Stimulated activated CD4-positive, alpha-beta T cell treated with anti-CD3 and anti-CD28 coated beads, Interleukin-15, amount 100 ng/mL, for 24 hours (primary cell): ENCODE measurements at regions not wholly inside any gene's neighbourhood (a gene's known extent, or its start where the extent isn't known, plus 50 kb on each side); places are given as distances from the start of the nearest gene placed in this dataset.
"Not testable (repeated sequence)": the region's sequence is repeated elsewhere in the genome, so short reads cannot be mapped to it uniquely, and the experiment has no call there.

ENCODE experiments used
- DNase-seq: peaks from one replicate; pipeline ENCODE4 v3.0.0-alpha.2; 2020

DNA sequence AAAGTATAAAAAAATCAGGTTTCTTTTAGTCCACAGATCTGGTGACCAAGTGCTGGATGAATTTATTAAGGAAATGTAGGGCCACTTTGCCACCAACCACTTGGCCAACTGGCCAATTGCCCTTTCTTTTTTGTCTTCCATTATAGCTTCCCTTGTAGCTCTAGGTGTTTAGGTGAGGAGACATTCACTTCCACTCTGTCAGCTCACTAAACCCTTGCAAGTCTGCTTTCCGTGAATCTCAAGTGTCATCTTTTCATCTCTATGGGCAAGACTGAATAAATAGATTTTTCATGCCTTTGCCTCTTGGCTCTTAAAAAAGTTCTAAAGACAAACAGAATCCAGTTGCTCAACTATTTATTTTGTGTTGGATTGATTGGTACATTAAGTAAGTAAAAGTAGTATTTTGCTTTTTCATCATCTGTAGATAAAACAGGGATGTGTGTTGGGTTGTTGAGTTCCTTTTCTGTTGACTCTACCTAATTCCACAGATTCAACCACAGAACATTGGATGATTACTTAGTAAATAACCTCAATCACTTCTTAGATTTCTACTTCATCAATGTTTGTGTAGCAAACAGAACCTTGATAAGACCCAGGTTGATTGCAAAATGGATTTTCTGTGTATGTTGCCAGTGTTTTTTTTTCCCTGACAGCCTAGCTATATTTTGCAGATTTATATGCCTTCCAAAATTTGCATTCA lies 68.1 kb upstream of the GRXCR1 start:
- DNase-seq: no peak

DNA sequence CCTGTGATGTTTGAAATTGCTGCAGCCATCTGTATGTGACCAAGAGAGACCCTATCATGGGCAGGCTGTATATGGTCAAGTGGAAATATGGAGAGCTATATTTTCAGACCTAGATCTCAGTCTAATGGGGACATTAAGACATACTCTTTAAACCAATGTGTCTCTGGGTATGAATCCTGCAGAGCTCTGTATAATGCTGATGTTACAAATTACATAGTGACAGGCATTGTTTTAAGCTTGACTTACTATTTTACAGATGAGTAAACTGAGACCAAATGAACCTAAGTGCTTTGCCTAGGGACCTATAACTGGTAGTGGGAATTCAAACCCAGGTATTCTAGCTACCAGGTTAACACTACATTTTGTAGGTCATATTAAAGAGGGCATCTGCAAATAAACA lies 71.3 kb upstream of the GRXCR1 start:
- no peak for DNase-seq

DNA sequence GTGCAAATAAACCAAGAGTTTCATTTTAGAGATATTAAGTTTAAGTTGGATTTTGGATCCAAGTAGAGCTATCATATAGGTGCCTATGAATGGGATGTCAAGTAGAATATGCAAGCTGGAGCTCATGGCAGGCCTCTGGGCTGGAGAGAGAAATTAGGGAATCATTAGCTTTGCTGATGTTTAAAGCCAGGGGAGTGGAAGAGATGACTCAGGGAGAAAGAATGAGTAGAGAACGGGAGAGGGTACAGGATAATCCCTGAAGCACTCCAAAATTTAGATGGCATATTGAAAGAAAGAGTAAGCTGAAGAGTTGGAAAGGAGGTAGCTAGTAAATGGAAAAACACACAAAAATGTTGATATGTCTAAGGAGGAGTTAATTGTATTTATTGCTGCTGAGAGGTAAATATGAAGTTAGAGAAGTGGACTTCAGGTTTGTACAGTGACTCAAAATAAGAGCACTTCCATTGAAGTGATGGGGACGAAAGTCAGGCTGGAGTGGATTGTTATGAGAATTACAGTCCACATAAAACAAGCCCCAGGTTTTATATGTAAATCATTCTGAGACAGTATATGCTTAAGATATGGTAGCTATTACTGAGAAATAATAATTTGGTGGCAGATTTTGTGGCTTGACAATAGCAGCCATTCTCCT lies 72.5 kb upstream of the GRXCR1 start:
- no peak for DNase-seq

- no peak for DNase-seq
Measured at GRCh38 chr4:42817913-42818312, 74.6 kb upstream of the GRXCR1 start.

DNA sequence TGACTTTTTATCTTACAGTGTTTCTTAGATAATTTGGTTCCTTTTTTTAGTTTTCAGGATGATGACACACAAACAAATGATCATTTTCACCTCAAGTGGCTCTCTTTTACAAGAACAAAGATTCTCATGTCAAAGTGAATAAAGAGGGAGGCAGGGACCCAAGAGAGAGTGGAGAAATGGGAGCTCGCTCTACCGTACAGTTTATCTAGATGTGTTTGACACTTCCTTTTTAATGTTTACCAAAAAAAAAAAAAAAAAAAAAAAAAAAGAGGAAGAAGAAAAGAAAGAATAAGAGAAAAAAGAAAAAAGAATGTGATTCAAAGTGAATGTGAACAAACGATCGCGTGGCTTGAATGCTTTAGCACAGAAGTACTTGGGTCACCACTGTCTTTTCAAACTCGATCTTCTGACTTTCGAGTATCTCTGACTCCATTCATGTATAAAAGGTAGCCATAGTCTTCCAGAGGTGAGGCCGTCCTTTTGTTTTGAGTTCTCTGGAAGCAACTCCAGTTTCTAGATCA lies 75.6 kb upstream of the GRXCR1 start:
- no peak for DNase-seq

DNA sequence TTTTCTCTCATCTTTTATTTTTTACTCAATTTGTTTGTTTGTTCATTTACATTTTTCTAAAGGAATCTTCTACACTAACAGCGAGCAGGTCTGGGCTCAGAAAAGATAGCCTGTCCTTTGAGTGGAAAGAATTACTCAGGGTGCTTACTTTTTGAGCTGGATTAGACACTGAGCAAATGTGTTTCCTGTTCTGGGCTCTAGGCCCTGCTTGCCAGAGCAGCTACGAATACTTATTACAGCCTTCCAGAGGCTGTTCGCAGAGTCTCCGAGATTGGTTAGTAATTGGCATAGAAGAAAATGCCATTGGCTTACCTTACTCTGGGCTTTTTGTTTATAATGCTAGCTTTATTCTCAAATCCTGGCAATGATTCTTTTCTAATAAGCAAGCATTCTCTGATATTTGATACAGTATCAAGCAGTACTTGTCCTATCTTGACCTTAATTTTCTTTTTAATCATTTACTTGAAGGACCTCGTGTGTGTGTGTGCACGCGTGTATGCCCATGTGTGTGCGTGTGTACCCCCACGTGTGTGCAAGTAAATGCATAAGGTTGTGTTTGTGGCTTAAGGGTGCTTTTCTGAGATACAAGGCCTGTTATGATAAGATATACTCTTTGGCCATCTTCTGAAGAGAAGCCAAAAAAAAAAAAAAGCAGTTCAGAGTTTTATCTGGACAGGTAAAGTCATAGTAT lies 76.2 kb upstream of the GRXCR1 start:
- no peak for DNase-seq

DNA sequence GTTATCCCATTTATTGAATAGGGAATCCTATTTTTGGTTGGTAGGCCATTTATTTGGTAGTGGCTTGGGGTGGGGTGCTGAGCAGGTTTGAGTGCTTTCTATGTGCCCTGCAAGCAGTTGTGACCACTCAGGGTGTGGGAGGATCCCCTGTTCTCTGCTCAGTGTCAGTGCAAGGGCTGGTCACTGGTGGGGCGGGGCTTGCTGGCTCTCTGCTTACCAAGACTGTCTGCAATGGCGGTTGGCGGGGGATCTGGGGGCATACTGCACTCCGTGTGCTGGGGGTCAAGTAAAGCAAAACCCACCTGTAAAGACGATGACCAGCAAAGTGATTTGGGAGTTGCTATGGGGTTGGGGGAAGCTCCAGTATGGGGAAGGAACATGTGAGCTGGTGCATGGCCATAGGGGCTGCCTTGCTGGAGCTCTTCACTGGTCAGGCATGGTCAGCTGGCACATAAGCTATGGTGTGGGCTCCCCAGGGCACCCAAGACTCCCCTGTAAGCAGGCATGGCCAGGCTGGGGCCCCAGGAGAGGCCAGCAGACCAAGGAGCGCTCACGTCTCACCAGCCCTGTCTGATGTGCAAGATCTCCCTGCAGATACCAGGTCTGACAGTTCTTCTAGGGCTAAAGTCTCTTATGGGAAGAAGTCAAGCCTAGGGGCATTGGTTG lies 83.0 kb upstream of the GRXCR1 start:
- DNase-seq: no peak

GRCh38 chr4:42806303-42806835 lies 86.1 kb upstream of the GRXCR1 start:
- no peak for DNase-seq

GRCh38 chr4:42789041-42789567 lies 103.4 kb upstream of the GRXCR1 start:
- no peak for DNase-seq

DNA sequence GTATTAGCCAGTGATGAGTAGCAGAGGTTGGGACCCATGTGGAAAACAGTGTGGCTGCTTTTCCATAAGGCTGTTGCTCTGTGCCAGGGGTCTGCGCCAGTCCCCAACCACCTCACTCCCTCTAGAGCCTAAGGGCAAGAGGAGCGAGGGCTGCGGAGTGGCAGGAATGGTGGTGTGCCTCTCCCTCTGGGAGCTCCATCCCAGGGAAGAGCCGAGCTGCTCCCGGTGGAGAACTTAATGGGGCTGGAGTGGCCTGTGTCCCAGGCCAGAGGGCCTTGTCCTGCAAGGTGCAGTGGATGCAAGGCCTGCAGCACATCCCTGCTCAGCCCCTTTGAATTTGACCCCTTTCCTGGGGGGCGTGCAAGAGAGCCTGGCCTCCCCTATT lies 105.4 kb upstream of the GRXCR1 start:
- DNase-seq: no peak

GRCh38 chr4:42786350-42787078 lies 106.0 kb upstream of the GRXCR1 start:
- no peak for DNase-seq

DNA sequence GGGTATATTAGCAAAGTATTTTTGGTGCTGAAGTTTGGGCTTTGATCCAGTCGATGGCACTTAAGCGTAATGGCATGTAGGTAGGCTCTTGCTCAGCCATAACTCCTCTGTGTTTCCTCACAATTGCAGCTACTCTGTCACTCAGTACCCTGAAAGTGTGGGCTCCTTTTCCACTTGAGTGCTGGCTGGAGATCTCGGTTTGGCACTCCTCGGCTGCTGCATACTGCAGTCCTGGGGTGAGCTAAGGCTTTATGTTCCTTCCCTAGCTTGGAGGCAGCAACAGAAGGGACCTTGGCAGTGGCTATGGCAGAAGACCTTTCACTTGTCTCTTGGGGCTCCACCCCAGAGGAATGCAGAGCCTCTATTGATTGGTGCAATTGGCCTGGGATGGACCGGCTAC lies 106.7 kb upstream of the GRXCR1 start:
- no peak for DNase-seq

- DNase-seq: no peak
Measured at GRCh38 chr4:42781315-42781714, 111.2 kb upstream of the GRXCR1 start.

- no peak for DNase-seq
Measured at GRCh38 chr4:42778349-42778748, 114.2 kb upstream of the GRXCR1 start.

DNA sequence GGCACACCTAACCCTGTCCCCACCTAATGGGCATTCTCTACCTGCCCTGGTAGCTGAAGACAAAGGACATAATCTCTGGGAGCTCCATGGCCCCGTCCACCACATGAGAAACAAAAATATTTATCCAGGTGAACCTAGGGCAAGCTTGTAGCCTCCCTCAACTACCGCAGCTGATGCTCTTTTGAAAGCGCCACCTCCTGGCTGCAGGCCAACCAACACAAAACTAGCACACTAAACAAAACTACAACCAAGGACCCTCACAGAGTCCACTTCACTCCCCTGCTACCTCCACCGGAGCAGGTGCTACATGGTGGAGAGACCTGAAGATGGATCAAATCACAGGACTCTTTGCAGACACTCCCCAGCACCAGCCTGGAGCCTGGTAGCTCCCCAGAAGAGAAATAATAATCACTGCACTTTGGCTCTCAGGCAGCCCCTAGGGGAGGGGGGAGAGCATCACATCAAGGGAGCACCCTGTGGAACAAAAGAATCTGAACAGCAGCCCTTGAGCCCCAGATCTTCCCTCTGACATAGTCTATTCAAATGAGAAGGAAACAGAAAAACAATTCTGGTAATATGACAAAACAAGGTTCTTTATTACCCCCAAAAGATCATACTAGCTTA lies 111.3 kb upstream of the ATP8A1 start:
- DNase-seq: peak; percentile 23

DNA sequence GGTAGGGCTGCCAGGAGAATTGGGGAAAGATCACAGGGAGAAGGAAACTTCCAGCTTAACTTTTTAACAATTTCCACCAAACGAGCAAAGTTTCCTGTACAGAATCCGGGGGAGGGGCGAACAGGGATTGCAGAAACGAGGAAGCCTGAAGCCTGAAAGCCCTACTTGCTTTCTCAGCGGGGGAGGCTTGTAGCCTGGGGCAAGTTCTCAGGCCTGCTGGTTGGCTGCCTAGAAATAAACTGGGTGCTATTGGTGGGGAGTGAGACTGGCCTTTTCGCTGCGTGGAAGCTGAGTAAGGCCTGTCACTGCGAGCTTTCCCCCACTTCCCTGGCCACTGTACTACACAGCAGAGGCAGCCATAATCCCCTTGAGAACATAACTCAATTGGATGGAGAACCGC lies 110.8 kb upstream of the ATP8A1 start:
- DNase-seq: no peak

DNA sequence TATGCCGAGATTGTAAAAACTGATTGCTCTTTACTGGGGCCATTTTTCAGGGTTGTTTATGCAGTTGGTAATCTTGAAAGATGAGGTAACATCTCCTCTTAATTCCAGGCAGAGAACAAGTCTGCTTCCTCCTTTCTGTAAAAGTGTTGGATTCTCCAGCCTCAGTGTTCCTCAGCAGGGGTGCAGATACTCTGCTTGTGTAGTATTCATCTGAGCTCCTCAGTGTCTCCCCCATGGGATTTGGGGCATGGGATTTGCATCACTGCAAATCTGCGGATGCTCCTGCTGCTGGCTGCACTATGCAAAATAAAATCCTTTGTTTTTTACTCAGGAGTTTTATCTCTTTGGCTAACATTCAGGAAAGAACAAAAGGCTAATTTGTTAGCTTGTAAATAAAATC lies 104.9 kb upstream of the ATP8A1 start:
- DNase-seq: no peak

DNA sequence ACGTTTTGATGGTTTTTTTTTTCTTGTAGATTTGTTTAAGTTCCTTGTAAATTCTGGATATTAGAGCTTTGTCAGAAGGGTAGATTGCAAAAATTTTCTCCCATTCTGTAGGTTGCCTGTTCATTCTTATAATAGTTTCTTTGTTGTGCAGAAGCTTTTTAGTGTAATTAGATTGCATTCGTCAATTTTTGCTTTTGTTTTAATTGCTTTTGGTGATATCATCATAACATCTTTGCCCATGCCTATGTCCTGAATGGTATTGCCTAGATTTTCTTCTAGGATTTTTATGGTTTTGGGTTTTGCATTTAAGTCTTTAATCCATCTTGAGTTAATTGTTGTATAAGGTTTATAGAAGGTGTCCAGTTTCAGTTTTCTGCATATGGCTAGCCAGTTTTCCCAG lies 98.1 kb upstream of the ATP8A1 start:
- DNase-seq: not testable (repeated sequence)

DNA sequence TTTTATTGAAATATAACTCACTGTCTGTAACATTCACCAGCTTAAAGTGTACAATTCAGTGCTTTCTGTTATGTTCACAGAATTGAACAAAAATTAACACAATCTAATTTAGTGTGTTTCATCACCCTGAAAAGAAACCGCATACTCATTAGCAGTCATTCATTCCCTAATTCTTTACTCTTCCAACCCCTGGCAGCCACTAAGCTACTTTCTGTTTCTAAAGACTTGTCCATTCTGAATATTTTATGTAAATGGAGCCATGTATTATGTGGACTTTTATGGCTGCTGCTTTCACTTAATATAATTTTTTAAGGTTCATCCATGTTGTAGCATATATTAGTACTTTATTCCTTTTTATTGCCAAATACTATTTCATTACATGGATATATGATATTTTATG lies 94.7 kb upstream of the ATP8A1 start:
- no peak for DNase-seq

DNA sequence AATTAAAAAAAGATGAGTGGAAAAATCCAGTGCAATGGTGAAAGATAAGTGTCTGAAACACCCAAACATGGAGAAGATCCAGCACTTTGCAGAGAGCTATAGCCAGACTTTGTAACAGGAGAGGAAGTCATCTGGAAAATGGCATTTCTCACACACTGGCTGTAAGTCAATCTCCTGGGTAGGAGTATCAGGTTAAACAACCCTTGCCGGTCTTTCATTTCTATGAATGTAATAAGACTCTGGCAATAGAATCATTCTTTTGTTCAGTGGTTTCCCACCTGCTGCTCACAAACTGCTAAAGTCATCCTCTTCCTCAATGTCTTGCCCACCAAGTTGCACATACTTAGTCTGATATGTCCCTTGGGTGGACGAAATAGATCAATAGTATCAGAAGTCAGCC lies 94.0 kb upstream of the ATP8A1 start:
- DNase-seq: no peak

DNA sequence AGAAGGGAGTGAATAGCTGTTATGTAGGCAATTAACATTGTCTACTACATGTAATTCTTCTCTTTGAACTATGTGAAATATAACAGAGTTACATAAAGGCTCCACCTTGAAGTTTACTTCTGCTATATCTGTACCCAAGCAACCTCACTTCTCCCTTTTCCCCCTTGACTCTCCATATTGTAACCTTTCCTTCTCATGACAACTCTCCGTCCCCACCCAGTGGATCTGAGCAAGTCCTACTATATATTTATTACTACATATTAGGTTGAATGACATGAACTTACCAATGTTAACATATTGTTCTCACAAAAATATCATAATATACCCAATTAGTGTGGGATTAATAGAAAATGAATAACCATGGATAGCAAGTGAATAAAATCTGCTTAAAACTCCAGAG lies 93.2 kb upstream of the ATP8A1 start:
- DNase-seq: peak; percentile 23

DNA sequence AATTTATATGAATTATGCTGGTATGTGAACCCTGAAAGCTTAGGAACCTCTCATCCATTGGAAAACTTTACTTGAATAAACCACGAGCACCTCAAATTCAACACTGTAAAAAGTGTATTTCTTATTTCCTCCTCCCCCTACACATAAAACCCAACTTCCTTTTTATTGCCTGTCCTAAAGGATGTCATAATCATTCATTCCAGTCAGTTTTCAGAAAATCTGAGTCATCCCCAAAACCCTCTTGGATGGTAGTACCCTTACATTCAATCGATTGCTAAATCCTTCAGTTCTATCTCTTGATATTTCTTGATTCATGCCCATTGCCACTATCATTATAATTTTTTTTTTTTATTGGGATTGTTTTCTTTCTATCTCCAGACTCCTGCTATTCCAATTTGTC lies 91.1 kb upstream of the ATP8A1 start:
- DNase-seq: no peak
